Mesendoderm (in vitro differentiated cells): ENCODE measurements at regions not wholly inside any gene's neighbourhood (a gene's known extent, or its start where the extent isn't known, plus 50 kb on each side); places are given as distances from the start of the nearest gene placed in this dataset.
A peak's percentile ranks its signal among the peaks of the same experiment; 100 is the strongest.

ENCODE experiments used
- DNase-seq: peaks from one replicate; pipeline ENCODE4 v3.0.0; 2013
- H2AK5ac ChIP-seq: 2 replicates; pipeline ENCODE4 v1.6.1; 2013; ENCODE audit warnings: low read length, inconsistent platforms
- H2BK120ac ChIP-seq: 2 replicates; pipeline ENCODE4 v1.6.1; 2013; ENCODE audit warnings: low read depth, mild to moderate bottlenecking, low read length, moderate library complexity, mixed read lengths
- H2BK15ac ChIP-seq: replicated peaks from 2 replicates; pipeline ENCODE4 v1.6.1; 2013; ENCODE audit warnings: low read depth, mild to moderate bottlenecking, moderate library complexity
- H2BK5ac ChIP-seq: 2 replicates; pipeline ENCODE4 v1.6.1; 2013; ENCODE audit warnings: low read length, inconsistent platforms
- H3K18ac ChIP-seq: 2 replicates; pipeline ENCODE4 v1.6.1; 2013; ENCODE audit warnings: mild to moderate bottlenecking, low read length, mixed read lengths
- H3K23ac ChIP-seq: one replicate; pipeline ENCODE4 v1.6.1; 2013; ENCODE audit warnings: low read length
- H3K27ac ChIP-seq: 2 replicates; pipeline ENCODE4 v1.5.1; 2013; ENCODE audit warnings: low read depth, mild to moderate bottlenecking, inconsistent platforms, low read length, moderate library complexity
- H3K27me3 ChIP-seq: 2 replicates; pipeline ENCODE4 v1.6.1; 2013; ENCODE audit warnings: low read length, control low read depth, mild to moderate bottlenecking, inconsistent platforms; ENCODE audit not compliant: insufficient read depth, poor library complexity
- H3K36me3 ChIP-seq: 2 replicates; pipeline ENCODE4 v1.6.1; 2013; ENCODE audit warnings: low read length, inconsistent platforms; ENCODE audit not compliant: control insufficient read depth, insufficient read depth
- H3K4ac ChIP-seq: one replicate; pipeline ENCODE4 v1.6.1; 2013; ENCODE audit warnings: low read depth, mild to moderate bottlenecking, low read length, moderate library complexity
- H3K4me1 ChIP-seq: 2 replicates; pipeline ENCODE4 v1.6.1; 2013; ENCODE audit warnings: low read depth, low read length, inconsistent platforms; ENCODE audit not compliant: control insufficient read depth
- H3K4me2 ChIP-seq: 2 replicates; pipeline ENCODE4 v1.6.1; 2013; ENCODE audit warnings: low read length
- H3K4me3 ChIP-seq: 2 replicates; pipeline ENCODE4 v1.5.1; 2013; ENCODE audit warnings: mild to moderate bottlenecking, low read length
- H3K56ac ChIP-seq: one replicate; pipeline ENCODE4 v1.6.1; 2013; ENCODE audit warnings: low read length
- H3K79me1 ChIP-seq: 2 replicates; pipeline ENCODE4 v1.6.1; 2013; ENCODE audit warnings: low read length, inconsistent platforms
- H3K79me2 ChIP-seq: 2 replicates; pipeline ENCODE4 v1.6.1; 2013; ENCODE audit warnings: mild to moderate bottlenecking, low read length; ENCODE audit not compliant: control insufficient read depth, insufficient read depth
- H3K9ac ChIP-seq: 2 replicates; pipeline ENCODE4 v1.6.1; 2013; ENCODE audit warnings: low read length, inconsistent platforms
- H4K5ac ChIP-seq: one replicate; pipeline ENCODE4 v1.6.1; 2013; ENCODE audit warnings: low read length
- H4K8ac ChIP-seq: one replicate; pipeline ENCODE4 v1.6.1; 2013; ENCODE audit warnings: low read depth, mild to moderate bottlenecking, control low read depth, low read length, moderate library complexity
- WGBS: extraction: QIAGEN DNeasy Blood & Tissue Kit; methylation state at CpG from one replicate; pipeline ENCODE4 v1.1.7; 2013; ENCODE audit warnings: low lambda C conversion rate, missing lambda C conversion rate; ENCODE audit not compliant: insufficient coverage; ENCODE audit errors: extremely low coverage; 5-methylcytosine and 5-hydroxymethylcytosine counted together

DNA sequence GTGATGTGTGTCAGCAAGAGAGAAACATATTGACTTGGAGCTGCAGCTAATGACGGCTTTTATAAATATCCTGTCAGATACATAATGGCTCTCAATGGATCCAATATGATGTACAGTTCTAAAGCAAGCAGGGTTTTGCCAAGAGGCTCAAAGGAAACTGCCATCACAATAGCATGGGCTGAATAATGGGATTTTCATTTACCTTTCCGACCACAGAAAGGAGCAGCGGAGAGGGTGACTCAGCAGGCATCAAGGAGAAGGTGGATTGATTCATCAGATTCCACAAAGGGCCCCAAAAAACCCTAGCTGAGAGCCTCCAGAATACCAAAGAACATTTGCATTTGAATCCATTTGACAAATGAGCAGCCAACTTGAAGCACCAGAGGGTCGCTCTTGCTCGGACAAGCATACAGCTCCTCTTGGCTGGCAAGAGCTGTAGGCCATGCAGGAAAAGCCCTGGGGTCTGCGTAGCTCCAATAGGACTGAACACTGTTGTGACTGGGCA lies 355.7 kb upstream of the NOCT start:
- no peak overlapping the region for H4K5ac ChIP-seq
- no peak overlapping the region for H2BK5ac ChIP-seq
- H3K4me3 ChIP-seq = no peak overlapping the region
- H3K27ac ChIP-seq = peak overlapping the region; percentile 97
- no peak overlapping the region for H3K9ac ChIP-seq
- no peak overlapping the region for H4K8ac ChIP-seq
- H2AK5ac ChIP-seq = no peak overlapping the region
- H2BK15ac ChIP-seq = no peak overlapping the region
- H3K56ac ChIP-seq = peak overlapping the region; percentile 59
- H3K4me1 ChIP-seq = peaks cover 16% of the 10 kb centered on the region
- no peaks in the 10 kb centered on the region for H3K36me3 ChIP-seq
- H3K4me2 ChIP-seq = no peak overlapping the region
- no peaks in the 10 kb centered on the region for H3K27me3 ChIP-seq
- no peak overlapping the region for H3K23ac ChIP-seq
- peak; percentile 69 for DNase-seq
- H3K79me1 ChIP-seq = no peaks in the 10 kb centered on the region
- no CpG with 5 or more reads among the region's 6 CpGs for WGBS
- H2BK120ac ChIP-seq = no peak overlapping the region
- no peaks in the 10 kb centered on the region for H3K79me2 ChIP-seq
- H3K18ac ChIP-seq = peak overlapping the region; percentile 21
- no peak overlapping the region for H3K4ac ChIP-seq

DNA sequence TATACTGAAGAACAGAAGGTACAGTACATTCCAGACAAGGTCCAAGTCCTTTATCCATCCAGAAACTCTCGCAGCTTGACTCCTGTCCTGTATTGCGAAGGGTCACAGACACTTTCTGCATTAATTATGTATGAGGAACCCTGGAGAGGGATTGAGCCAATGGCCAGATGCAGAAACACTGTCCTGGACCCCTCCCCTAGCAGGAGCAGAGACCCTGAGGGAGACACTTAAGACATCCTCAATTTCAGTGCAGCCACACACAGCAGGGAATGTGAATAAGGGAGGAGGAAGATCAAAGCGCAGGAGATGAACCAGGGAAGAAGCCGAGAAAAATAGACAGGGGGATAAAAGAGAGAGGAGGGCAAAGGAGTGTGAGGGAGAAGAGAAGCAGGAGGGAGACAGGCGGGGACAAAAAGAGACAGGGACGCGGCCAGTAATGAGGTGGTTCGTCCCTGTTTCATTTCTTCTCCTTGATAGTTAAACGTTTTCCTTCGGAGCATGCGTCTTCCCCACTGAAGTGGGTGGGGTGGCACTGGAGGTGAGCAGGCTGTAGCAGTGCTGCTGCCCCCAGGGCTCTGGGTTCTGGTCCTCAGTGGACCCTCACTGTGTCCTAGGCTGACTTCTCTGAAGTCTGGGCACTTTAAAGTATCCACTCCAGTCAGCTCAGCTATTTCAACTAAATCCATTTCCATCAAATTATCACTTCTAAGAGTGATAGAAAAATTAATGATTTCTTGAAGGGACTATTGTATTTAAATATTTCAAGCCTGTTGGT lies 356.4 kb upstream of the NOCT start:
- H3K23ac ChIP-seq = no peak overlapping the region
- peak overlapping the region; percentile 41 for H3K4me2 ChIP-seq
- H4K8ac ChIP-seq = peak overlapping the region; percentile 95
- H3K4me1 ChIP-seq = peaks cover 16% of the 10 kb centered on the region
- no peaks in the 10 kb centered on the region for H3K79me2 ChIP-seq
- H3K18ac ChIP-seq = peak overlapping the region; percentile 81
- H3K36me3 ChIP-seq = no peaks in the 10 kb centered on the region
- H3K27me3 ChIP-seq = no peaks in the 10 kb centered on the region
- no peak overlapping the region for H3K4me3 ChIP-seq
- no peak overlapping the region for H3K4ac ChIP-seq
- no peak overlapping the region for H2AK5ac ChIP-seq
- H2BK15ac ChIP-seq = peak overlapping the region; percentile 9
- peak; percentile 44 for DNase-seq
- no peaks in the 10 kb centered on the region for H3K79me1 ChIP-seq
- peak overlapping the region; percentile 92 for H2BK120ac ChIP-seq
- H3K9ac ChIP-seq = peak overlapping the region; percentile 29
- peak overlapping the region; percentile 76 for H3K56ac ChIP-seq
- no CpG with 5 or more reads among the region's 11 CpGs for WGBS
- H4K5ac ChIP-seq = no peak overlapping the region
- H3K27ac ChIP-seq = peak overlapping the region; percentile 97
- H2BK5ac ChIP-seq = no peak overlapping the region

DNA sequence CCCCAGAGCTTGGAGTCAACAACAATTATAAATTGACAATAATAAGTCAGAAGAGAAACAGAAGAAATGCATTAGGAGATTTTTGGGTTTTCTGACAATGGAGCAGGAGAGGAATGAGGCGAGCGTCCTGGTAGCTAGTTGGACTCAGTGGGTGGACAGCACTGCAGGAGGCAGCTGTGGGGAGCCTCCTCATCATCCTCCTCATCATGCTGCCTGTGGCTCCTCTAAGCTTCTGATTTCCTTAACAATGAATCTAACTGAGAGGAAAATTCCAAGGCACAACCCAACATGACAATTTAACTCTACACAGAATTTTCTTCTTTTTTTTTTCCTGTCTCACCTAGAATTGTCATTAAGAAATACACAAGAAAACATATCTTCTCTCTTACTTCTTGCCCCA lies 357.1 kb upstream of the NOCT start:
- peak; percentile 40 for DNase-seq
- H3K18ac ChIP-seq = peak overlapping the region; percentile 81
- H3K4me2 ChIP-seq = no peak overlapping the region
- H3K56ac ChIP-seq = no peak overlapping the region
- no peaks in the 10 kb centered on the region for H3K27me3 ChIP-seq
- H2BK15ac ChIP-seq = no peak overlapping the region
- H2BK120ac ChIP-seq = peak overlapping the region; percentile 65
- no CpG with 5 or more reads among the region's 2 CpGs for WGBS
- no peak overlapping the region for H4K5ac ChIP-seq
- H3K79me1 ChIP-seq = no peaks in the 10 kb centered on the region
- no peak overlapping the region for H3K4me3 ChIP-seq
- H3K4me1 ChIP-seq = peaks cover 12% of the 10 kb centered on the region
- H3K27ac ChIP-seq = peak overlapping the region; percentile 97
- no peaks in the 10 kb centered on the region for H3K36me3 ChIP-seq
- H4K8ac ChIP-seq = no peak overlapping the region
- no peak overlapping the region for H2AK5ac ChIP-seq
- H3K79me2 ChIP-seq = no peaks in the 10 kb centered on the region
- no peak overlapping the region for H3K23ac ChIP-seq
- H2BK5ac ChIP-seq = no peak overlapping the region
- no peak overlapping the region for H3K9ac ChIP-seq
- no peak overlapping the region for H3K4ac ChIP-seq

DNA sequence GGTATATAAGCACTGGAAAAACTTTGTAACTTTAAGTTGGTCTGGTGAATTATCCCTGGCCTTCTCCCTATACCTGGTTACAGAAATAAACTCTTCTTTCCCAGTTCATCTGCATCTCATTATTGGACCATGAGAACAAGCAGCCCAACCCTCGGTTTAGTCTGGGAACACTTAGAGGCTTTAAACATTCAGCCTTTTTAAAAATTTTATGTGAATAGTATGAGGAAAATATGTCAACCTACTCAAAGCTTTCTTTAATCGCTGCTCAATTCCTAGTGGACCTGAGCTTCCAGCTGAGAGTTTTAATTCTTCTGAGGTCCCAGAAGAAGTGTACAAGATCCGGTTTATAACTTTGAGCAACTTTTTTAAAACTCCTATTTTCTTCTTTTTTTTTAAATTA lies 358.6 kb upstream of the NOCT start:
- no peaks in the 10 kb centered on the region for H3K79me2 ChIP-seq
- peak overlapping the region; percentile 92 for H2BK15ac ChIP-seq
- H3K9ac ChIP-seq = no peak overlapping the region
- no peaks in the 10 kb centered on the region for H3K36me3 ChIP-seq
- H3K4ac ChIP-seq = no peak overlapping the region
- no peak overlapping the region for H2AK5ac ChIP-seq
- no peak overlapping the region for H3K27ac ChIP-seq
- no peak overlapping the region for H3K4me3 ChIP-seq
- H3K27me3 ChIP-seq = no peaks in the 10 kb centered on the region
- no peak overlapping the region for H3K18ac ChIP-seq
- no CpG with 5 or more reads among the region's 3 CpGs for WGBS
- H3K4me1 ChIP-seq = peaks cover 12% of the 10 kb centered on the region
- no peak overlapping the region for H2BK120ac ChIP-seq
- H3K23ac ChIP-seq = no peak overlapping the region
- H3K4me2 ChIP-seq = no peak overlapping the region
- no peak overlapping the region for H4K5ac ChIP-seq
- H3K79me1 ChIP-seq = no peaks in the 10 kb centered on the region
- no peak for DNase-seq
- H2BK5ac ChIP-seq = no peak overlapping the region
- no peak overlapping the region for H4K8ac ChIP-seq
- H3K56ac ChIP-seq = no peak overlapping the region

DNA sequence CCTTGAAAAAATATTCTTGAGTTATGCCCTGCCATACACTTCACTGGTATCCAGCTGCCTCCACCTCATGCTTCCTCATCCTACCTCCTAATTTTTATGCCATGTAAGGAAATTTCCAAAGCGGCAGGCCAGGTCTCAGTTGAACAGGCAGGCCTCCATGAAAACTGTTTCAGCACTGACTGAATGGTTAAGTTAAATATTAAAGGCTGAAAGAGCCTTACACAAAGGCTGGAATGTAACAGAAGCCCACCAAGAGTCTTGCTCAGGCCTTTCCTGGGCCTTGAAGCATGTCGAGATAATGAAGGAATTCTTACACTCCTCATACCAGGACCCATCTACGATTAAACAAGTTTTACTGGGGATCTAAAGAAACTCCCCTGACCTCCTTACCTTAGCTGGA lies 359.6 kb upstream of the NOCT start:
- WGBS = no CpG with 5 or more reads among the region's 3 CpGs
- Histone ChIP-seq H4K8ac (no peak overlapping the region), H2BK120ac (no peak overlapping the region), H3K27ac (no peak overlapping the region), H3K23ac (no peak overlapping the region), H3K9ac (no peak overlapping the region), H3K27me3 (no peaks in the 10 kb centered on the region), H2AK5ac (no peak overlapping the region), H3K4ac (no peak overlapping the region), H2BK15ac (peak overlapping the region; percentile 85), H3K4me2 (no peak overlapping the region), H3K4me3 (no peak overlapping the region), H2BK5ac (no peak overlapping the region), H3K36me3 (no peaks in the 10 kb centered on the region), H3K18ac (no peak overlapping the region), H4K5ac (no peak overlapping the region), H3K4me1 (peaks cover 12% of the 10 kb centered on the region), H3K56ac (no peak overlapping the region), H3K79me2 (no peaks in the 10 kb centered on the region), H3K79me1 (no peaks in the 10 kb centered on the region)
- DNase-seq = no peak
